HEK293 (cell line): ENCODE measurements at regions not wholly inside any gene's neighbourhood (a gene's known extent, or its start where the extent isn't known, plus 50 kb on each side); places are given as distances from the start of the nearest gene placed in this dataset.

Experiments used
- BCL11B ChIP-seq: fragments of 450-650 bp; formaldehyde crosslinking; IDR thresholded peaks from 2 replicates; pipeline ENCODE4 v1.5.1; 2016; ENCODE audit warnings: low read depth, missing biosample characterization, missing genetic modification characterization
- KLF16 ChIP-seq: fragments of 450-650 bp; formaldehyde crosslinking; IDR thresholded peaks from 2 replicates; pipeline ENCODE4 v1.5.1; 2017; ENCODE audit warnings: missing biosample characterization, missing genetic modification characterization
- TCF7L2 ChIP-seq: IDR thresholded peaks from 2 replicates; pipeline ENCODE4 v1.6.1; 2011; ENCODE audit warnings: low read depth, mild to moderate bottlenecking, inconsistent platforms, low read length, moderate library complexity, borderline replicate concordance
- ZNF274 ChIP-seq, 2 experiments: fragments of 200-500 bp in 1 of 2; fragments of 450-650 bp in 1 of 2; sonication (Bioruptor generic) in 1 of 2; formaldehyde crosslinking in 1 of 2; IDR thresholded peaks; 2 replicates each; pipeline versions ENCODE4 v1.5.1 to v1.6.1; 2014 to 2016; ENCODE audit warnings: borderline replicate concordance in 1 of 2, inconsistent platforms in 1 of 2, low read length in 1 of 2, missing biosample characterization in 1 of 2, missing genetic modification characterization in 1 of 2
- ZNF777 ChIP-seq: fragments of 450-650 bp; formaldehyde crosslinking; IDR thresholded peaks from 2 replicates; pipeline ENCODE4 v1.5.1; 2017; ENCODE audit warnings: missing biosample characterization, missing genetic modification characterization, borderline replicate concordance
- TF ChIP-seq, protein P1 (sequence below): fragments of 450-650 bp; formaldehyde crosslinking; IDR thresholded peaks from 2 replicates; pipeline ENCODE4 v1.5.1; 2016; ENCODE audit warnings: missing biosample characterization, missing genetic modification characterization
- TF ChIP-seq, protein P2 (sequence below): fragments of 450-650 bp; IDR thresholded peaks from 2 replicates; pipeline ENCODE4 v1.5.1; 2018; ENCODE audit warnings: missing biosample characterization, mild to moderate bottlenecking, missing genetic modification characterization
- TF ChIP-seq, protein P3 (sequence below): fragments of 450-650 bp; formaldehyde crosslinking; IDR thresholded peaks from 2 replicates; pipeline ENCODE4 v1.5.1; 2016; ENCODE audit warnings: missing biosample characterization, missing genetic modification characterization, low read depth
- TF ChIP-seq, protein P4 (sequence below): IDR thresholded peaks from 2 replicates; pipeline ENCODE4 v1.6.1; 2011; ENCODE audit warnings: mild to moderate bottlenecking, low read depth, low read length, borderline replicate concordance
- TF ChIP-seq, protein P5 (sequence below): fragments of 450-650 bp; formaldehyde crosslinking; IDR thresholded peaks from 2 replicates; pipeline ENCODE4 v1.5.1; 2016; ENCODE audit warnings: missing biosample characterization, missing genetic modification characterization
- TF ChIP-seq, protein P6 (sequence below): fragments of 450-650 bp; formaldehyde crosslinking; IDR thresholded peaks from 2 replicates; pipeline ENCODE4 v1.5.1; 2016; ENCODE audit warnings: missing biosample characterization, missing genetic modification characterization
- TF ChIP-seq, protein P7 (sequence below): fragments of 450-650 bp; formaldehyde crosslinking; optimal IDR thresholded peaks from 2 replicates; pipeline ENCODE3; 2016; ENCODE audit warnings: missing biosample characterization, mild to moderate bottlenecking, missing genetic modification characterization
- TF ChIP-seq, protein P8 (sequence below): fragments of 450-650 bp; formaldehyde crosslinking; conservative IDR thresholded peaks from 2 replicates; pipeline ENCODE4 v1.5.1; 2016; ENCODE audit warnings: low read depth, missing biosample characterization, missing genetic modification characterization
- TF ChIP-seq, protein P9 (sequence below): fragments of 450-650 bp; formaldehyde crosslinking; IDR thresholded peaks from 2 replicates; pipeline ENCODE4 v1.5.1; 2016; ENCODE audit warnings: missing biosample characterization, missing genetic modification characterization, low read depth

DNA sequence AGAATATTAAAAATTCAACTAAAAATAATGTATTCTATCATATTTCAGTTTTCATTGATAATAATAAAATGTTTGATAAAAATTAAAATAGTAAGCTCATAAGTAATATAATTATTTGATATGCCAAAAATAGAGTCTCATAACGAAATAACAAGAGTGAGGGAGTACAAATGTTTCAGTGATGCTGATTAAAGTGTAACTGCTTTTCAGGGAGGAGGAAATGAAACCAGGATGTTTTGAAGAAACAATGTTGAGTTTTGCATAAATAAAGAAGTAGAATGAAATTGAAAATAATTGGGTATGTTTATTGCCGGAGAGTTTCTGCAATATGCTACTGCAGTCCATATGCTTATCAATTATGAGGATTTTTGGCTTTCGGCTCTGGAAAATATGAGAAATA is 1159.8 kb upstream of the ADGRL2 start:
- TF ChIP-seq, protein P1, sequence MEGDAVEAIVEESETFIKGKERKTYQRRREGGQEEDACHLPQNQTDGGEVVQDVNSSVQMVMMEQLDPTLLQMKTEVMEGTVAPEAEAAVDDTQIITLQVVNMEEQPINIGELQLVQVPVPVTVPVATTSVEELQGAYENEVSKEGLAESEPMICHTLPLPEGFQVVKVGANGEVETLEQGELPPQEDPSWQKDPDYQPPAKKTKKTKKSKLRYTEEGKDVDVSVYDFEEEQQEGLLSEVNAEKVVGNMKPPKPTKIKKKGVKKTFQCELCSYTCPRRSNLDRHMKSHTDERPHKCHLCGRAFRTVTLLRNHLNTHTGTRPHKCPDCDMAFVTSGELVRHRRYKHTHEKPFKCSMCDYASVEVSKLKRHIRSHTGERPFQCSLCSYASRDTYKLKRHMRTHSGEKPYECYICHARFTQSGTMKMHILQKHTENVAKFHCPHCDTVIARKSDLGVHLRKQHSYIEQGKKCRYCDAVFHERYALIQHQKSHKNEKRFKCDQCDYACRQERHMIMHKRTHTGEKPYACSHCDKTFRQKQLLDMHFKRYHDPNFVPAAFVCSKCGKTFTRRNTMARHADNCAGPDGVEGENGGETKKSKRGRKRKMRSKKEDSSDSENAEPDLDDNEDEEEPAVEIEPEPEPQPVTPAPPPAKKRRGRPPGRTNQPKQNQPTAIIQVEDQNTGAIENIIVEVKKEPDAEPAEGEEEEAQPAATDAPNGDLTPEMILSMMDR (tag by site-specific recombination), result no peak
- no peak for TF ChIP-seq TCF7L2
- no peak for TF ChIP-seq ZNF777 (tag by site-specific recombination)
- TF ChIP-seq, protein P2, sequence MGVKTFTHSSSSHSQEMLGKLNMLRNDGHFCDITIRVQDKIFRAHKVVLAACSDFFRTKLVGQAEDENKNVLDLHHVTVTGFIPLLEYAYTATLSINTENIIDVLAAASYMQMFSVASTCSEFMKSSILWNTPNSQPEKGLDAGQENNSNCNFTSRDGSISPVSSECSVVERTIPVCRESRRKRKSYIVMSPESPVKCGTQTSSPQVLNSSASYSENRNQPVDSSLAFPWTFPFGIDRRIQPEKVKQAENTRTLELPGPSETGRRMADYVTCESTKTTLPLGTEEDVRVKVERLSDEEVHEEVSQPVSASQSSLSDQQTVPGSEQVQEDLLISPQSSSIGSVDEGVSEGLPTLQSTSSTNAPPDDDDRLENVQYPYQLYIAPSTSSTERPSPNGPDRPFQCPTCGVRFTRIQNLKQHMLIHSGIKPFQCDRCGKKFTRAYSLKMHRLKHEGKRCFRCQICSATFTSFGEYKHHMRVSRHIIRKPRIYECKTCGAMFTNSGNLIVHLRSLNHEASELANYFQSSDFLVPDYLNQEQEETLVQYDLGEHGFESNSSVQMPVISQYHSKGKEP, result no peak
- TF ChIP-seq, protein P3, sequence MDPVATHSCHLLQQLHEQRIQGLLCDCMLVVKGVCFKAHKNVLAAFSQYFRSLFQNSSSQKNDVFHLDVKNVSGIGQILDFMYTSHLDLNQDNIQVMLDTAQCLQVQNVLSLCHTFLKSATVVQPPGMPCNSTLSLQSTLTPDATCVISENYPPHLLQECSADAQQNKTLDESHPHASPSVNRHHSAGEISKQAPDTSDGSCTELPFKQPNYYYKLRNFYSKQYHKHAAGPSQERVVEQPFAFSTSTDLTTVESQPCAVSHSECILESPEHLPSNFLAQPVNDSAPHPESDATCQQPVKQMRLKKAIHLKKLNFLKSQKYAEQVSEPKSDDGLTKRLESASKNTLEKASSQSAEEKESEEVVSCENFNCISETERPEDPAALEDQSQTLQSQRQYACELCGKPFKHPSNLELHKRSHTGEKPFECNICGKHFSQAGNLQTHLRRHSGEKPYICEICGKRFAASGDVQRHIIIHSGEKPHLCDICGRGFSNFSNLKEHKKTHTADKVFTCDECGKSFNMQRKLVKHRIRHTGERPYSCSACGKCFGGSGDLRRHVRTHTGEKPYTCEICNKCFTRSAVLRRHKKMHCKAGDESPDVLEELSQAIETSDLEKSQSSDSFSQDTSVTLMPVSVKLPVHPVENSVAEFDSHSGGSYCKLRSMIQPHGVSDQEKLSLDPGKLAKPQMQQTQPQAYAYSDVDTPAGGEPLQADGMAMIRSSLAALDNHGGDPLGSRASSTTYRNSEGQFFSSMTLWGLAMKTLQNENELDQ (tag by site-specific recombination), result no peak
- TF ChIP-seq, protein P4, sequence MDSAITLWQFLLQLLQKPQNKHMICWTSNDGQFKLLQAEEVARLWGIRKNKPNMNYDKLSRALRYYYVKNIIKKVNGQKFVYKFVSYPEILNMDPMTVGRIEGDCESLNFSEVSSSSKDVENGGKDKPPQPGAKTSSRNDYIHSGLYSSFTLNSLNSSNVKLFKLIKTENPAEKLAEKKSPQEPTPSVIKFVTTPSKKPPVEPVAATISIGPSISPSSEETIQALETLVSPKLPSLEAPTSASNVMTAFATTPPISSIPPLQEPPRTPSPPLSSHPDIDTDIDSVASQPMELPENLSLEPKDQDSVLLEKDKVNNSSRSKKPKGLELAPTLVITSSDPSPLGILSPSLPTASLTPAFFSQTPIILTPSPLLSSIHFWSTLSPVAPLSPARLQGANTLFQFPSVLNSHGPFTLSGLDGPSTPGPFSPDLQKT, result no peak
- TF ChIP-seq BCL11B (tag by site-specific recombination), result no peak
- TF ChIP-seq, protein P5, sequence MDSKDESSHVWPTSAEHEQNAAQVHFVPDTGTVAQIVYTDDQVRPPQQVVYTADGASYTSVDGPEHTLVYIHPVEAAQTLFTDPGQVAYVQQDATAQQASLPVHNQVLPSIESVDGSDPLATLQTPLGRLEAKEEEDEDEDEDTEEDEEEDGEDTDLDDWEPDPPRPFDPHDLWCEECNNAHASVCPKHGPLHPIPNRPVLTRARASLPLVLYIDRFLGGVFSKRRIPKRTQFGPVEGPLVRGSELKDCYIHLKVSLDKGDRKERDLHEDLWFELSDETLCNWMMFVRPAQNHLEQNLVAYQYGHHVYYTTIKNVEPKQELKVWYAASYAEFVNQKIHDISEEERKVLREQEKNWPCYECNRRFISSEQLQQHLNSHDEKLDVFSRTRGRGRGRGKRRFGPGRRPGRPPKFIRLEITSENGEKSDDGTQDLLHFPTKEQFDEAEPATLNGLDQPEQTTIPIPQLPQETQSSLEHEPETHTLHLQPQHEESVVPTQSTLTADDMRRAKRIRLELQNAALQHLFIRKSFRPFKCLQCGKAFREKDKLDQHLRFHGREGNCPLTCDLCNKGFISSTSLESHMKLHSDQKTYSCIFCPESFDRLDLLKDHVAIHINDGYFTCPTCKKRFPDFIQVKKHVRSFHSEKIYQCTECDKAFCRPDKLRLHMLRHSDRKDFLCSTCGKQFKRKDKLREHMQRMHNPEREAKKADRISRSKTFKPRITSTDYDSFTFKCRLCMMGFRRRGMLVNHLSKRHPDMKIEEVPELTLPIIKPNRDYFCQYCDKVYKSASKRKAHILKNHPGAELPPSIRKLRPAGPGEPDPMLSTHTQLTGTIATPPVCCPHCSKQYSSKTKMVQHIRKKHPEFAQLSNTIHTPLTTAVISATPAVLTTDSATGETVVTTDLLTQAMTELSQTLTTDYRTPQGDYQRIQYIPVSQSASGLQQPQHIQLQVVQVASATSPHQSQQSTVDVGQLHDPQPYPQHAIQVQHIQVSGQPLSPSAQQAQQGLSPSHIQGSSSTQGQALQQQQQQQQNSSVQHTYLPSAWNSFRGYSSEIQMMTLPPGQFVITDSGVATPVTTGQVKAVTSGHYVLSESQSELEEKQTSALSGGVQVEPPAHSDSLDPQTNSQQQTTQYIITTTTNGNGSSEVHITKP, result no peak
- TF ChIP-seq, protein P6, sequence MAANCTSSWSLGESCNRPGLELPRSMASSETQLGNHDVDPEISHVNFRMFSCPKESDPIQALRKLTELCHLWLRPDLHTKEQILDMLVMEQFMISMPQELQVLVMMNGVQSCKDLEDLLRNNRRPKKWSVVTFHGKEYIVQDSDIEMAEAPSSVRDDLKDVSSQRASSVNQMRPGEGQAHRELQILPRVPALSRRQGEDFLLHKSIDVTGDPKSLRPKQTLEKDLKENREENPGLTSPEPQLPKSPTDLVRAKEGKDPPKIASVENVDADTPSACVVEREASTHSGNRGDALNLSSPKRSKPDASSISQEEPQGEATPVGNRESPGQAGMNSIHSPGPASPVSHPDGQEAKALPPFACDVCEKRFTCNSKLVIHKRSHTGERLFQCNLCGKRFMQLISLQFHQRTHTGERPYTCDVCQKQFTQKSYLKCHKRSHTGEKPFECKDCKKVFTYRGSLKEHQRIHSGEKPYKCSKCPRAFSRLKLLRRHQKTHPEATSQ (tag by site-specific recombination), result no peak
- TF ChIP-seq, protein P7, sequence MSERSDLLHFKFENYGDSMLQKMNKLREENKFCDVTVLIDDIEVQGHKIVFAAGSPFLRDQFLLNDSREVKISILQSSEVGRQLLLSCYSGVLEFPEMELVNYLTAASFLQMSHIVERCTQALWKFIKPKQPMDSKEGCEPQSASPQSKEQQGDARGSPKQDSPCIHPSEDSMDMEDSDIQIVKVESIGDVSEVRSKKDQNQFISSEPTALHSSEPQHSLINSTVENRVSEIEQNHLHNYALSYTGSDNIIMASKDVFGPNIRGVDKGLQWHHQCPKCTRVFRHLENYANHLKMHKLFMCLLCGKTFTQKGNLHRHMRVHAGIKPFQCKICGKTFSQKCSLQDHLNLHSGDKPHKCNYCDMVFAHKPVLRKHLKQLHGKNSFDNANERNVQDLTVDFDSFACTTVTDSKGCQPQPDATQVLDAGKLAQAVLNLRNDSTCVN (tag by site-specific recombination), result no peak
- TF ChIP-seq, protein P8, sequence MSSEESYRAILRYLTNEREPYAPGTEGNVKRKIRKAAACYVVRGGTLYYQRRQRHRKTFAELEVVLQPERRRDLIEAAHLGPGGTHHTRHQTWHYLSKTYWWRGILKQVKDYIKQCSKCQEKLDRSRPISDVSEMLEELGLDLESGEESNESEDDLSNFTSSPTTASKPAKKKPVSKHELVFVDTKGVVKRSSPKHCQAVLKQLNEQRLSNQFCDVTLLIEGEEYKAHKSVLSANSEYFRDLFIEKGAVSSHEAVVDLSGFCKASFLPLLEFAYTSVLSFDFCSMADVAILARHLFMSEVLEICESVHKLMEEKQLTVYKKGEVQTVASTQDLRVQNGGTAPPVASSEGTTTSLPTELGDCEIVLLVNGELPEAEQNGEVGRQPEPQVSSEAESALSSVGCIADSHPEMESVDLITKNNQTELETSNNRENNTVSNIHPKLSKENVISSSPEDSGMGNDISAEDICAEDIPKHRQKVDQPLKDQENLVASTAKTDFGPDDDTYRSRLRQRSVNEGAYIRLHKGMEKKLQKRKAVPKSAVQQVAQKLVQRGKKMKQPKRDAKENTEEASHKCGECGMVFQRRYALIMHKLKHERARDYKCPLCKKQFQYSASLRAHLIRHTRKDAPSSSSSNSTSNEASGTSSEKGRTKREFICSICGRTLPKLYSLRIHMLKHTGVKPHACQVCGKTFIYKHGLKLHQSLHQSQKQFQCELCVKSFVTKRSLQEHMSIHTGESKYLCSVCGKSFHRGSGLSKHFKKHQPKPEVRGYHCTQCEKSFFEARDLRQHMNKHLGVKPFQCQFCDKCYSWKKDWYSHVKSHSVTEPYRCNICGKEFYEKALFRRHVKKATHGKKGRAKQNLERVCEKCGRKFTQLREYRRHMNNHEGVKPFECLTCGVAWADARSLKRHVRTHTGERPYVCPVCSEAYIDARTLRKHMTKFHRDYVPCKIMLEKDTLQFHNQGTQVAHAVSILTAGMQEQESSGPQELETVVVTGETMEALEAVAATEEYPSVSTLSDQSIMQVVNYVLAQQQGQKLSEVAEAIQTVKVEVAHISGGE (tag by site-specific recombination), result no peak
- TF ChIP-seq ZNF274 (IDR thresholded peaks at IDR 0.05; ENCODE audit: low read length), result no peak
- no peak for TF ChIP-seq ZNF274 (tag by site-specific recombination; IDR thresholded peaks at IDR 0.05; ENCODE audit: borderline replicate concordance)
- TF ChIP-seq, protein P9, sequence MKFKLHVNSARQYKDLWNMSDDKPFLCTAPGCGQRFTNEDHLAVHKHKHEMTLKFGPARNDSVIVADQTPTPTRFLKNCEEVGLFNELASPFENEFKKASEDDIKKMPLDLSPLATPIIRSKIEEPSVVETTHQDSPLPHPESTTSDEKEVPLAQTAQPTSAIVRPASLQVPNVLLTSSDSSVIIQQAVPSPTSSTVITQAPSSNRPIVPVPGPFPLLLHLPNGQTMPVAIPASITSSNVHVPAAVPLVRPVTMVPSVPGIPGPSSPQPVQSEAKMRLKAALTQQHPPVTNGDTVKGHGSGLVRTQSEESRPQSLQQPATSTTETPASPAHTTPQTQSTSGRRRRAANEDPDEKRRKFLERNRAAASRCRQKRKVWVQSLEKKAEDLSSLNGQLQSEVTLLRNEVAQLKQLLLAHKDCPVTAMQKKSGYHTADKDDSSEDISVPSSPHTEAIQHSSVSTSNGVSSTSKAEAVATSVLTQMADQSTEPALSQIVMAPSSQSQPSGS, result no peak
- no peak for TF ChIP-seq KLF16 (tag by site-specific recombination)
